ENCODE measurements at regions not wholly inside any gene's neighbourhood (a gene's known extent, or its start where the extent isn't known, plus 50 kb on each side); places are given as distances from the start of the nearest gene placed in this dataset.

DNA sequence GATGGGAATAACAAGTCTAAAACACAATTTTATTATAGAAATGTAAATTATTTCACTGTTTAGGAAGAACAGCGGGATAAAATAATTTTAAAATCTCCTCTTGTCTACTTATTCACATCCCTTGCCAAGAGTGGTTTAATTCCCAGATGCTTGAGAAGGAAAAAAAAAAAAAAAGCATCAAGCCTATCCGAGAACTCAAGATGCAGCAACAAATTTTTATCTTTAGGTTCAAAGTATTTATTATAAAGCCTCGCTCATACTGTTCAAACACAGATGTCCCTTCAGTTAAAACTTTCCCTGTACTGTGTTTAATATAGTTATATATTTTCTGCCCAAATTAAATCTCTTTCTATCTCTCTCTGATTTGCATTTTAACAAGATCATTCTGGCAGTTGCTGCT, 1615.8 kb downstream of the PLA2G4A start:
- no peak overlapping the region for H3K4me3 ChIP-seq (ENCODE audit: low read depth, low read length)
- no peak for TF ChIP-seq CTCF (IDR thresholded peaks at IDR 0.05; ENCODE audit: low read depth, low read length)

DNA sequence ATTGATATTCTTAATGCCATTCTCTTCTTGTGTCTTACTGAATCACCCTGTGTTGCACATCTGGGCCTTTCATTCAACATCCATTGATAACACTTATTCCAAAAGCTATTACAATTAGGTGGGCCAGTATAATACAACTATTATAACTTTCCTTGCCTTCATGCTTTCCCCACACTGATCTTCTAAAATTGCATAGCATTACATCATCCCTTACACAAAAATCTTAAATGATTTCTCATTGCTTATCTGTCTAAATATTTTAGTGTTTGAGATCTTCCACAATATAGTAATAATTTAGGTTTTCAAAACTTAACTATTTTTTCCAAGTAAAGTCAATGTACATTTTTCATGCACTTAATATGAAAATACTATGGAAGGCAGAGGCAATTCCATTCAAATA, 1634.1 kb downstream of the PLA2G4A start:
- TF ChIP-seq CTCF (IDR thresholded peaks at IDR 0.05; ENCODE audit: low read depth, low read length): no peak
- no peak overlapping the region for H3K4me3 ChIP-seq (ENCODE audit: low read depth, low read length)

DNA sequence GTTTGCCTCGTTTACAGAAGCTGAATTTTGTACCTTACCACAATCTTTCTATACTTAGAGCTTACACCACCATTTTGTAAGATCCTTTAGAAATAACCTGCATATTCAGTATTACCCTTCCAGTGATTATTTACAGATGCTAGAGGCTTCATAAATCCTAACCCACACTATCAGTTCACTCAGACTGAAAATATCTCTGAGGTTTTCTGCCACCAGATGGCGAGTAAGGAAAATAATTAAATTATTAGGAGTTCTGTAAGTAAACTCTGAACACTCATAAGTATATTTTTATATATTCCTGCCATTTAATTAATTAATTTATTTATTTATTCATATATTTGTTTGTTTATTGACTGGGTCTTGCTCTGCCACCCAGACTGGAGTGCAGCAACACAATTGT, 1635.2 kb downstream of the PLA2G4A start:
- H3K4me3 ChIP-seq (ENCODE audit: low read depth, low read length): no peak overlapping the region
- TF ChIP-seq CTCF (IDR thresholded peaks at IDR 0.05; ENCODE audit: low read depth, low read length): no peak

- H3K4me3 ChIP-seq (ENCODE audit: low read depth, low read length): no peak overlapping the region
- no peak for TF ChIP-seq CTCF (IDR thresholded peaks at IDR 0.05; ENCODE audit: low read depth, low read length)
Observed at GRCh38 chr1:188466539-188466938, 1637.8 kb downstream of the PLA2G4A start.

DNA sequence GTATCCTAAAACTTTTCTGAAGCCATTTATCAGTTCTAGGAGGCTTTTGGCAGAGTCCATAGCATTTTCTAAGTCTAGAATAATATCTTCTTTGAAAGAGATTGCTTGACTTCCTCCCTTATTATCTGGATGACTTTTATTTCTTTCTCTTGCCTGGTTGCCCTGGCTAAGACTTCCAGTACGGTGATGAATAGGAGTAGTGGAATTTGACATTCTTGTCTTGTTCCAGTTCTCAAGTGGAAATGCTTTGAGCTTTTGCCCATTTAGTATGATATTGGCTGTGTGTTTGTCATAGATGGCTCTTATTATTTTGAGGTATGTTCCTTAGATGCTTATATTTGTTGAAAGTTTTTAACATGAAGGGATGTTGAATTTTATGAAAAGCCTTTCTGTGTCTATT, 1647.9 kb downstream of the PLA2G4A start:
- no peak overlapping the region for H3K4me3 ChIP-seq (ENCODE audit: low read depth, low read length)
- no peak for TF ChIP-seq CTCF (IDR thresholded peaks at IDR 0.05; ENCODE audit: low read depth, low read length)

- TF ChIP-seq CTCF (IDR thresholded peaks at IDR 0.05; ENCODE audit: low read depth, low read length): no peak
- H3K4me3 ChIP-seq (ENCODE audit: low read depth, low read length): no peak overlapping the region
Observed at GRCh38 chr1:188489336-188490112, 1660.8 kb downstream of the PLA2G4A start.

DNA sequence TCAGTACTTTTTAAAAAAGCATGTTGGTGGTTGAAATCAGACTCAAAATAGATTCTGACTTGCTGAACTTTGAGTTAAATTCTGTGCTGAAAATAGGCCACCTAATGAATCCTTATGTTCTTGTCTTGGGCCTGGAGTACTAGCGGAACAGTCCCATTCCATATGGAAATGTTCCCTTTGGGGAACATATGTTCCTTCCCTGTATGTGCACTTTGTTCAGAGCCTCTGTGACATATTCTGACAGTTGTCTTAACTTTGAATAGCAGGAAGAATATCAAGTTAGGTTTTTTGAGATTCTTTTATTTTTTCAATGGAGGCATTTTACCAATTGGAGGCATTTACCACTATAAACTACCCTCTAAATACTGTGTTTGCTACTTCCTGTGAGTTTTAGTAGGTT, 1667.8 kb downstream of the PLA2G4A start:
- no peak overlapping the region for H3K4me3 ChIP-seq (ENCODE audit: low read depth, low read length)
- TF ChIP-seq CTCF (IDR thresholded peaks at IDR 0.05; ENCODE audit: low read depth, low read length): no peak

All from WI38 (cell line).